ENCODE measurements at regions not wholly inside any gene's neighbourhood (a gene's known extent, or its start where the extent isn't known, plus 50 kb on each side); places are given as distances from the start of the nearest gene placed in this dataset.

GRCh38 chr13:26948353-26948752 lies 187.8 kb upstream of the GPR12 start:
- no peak for TF ChIP-seq POLR2AphosphoS5 (IDR thresholded peaks at IDR 0.05)
- no peak for TF ChIP-seq CTCF (IDR thresholded peaks at IDR 0.05)
- TF ChIP-seq POLR2A (IDR thresholded peaks at IDR 0.05) = no peak
- no peak for TF ChIP-seq EP300 (IDR thresholded peaks at IDR 0.05; ENCODE audit: low read depth)

All from transverse colon (tissue), 4 donors.